GM20000 (cell line): ENCODE measurements at regions not wholly inside any gene's neighbourhood (a gene's known extent, or its start where the extent isn't known, plus 50 kb on each side); places are given as distances from the start of the nearest gene placed in this dataset.

Source experiments
- DNase-seq: peaks from one replicate; pipeline ENCODE4 v3.0.0; 2012; ENCODE audit warnings: low spot score
- TF ChIP-seq, protein P1 (sequence below): IDR thresholded peaks from 2 replicates; pipeline ENCODE4 v1.5.1; 2012; ENCODE audit warnings: mild to moderate bottlenecking, control low read depth; ENCODE audit errors: extremely low read depth, missing control alignments

DNA sequence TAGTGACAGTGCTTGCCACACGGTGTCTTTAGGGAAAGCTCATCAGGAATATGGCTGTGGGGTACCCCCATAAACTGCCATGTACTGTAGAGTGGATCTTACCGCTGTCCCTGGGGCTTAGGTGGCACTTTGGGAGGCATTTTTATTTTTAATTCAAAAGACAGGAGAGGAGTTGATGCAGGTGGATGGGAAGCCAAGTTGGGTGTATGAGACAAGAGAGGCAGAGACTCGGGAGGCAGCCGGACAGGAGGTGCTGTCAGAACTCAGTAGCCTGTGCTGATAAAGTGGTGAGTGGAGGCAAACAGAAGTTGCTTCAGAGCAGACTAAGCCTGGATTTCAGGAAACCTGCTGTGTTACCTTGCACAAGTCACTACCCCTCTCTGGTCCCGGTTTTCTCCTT is 185.9 kb downstream of the TMEM132E start:
- TF ChIP-seq, protein P1, sequence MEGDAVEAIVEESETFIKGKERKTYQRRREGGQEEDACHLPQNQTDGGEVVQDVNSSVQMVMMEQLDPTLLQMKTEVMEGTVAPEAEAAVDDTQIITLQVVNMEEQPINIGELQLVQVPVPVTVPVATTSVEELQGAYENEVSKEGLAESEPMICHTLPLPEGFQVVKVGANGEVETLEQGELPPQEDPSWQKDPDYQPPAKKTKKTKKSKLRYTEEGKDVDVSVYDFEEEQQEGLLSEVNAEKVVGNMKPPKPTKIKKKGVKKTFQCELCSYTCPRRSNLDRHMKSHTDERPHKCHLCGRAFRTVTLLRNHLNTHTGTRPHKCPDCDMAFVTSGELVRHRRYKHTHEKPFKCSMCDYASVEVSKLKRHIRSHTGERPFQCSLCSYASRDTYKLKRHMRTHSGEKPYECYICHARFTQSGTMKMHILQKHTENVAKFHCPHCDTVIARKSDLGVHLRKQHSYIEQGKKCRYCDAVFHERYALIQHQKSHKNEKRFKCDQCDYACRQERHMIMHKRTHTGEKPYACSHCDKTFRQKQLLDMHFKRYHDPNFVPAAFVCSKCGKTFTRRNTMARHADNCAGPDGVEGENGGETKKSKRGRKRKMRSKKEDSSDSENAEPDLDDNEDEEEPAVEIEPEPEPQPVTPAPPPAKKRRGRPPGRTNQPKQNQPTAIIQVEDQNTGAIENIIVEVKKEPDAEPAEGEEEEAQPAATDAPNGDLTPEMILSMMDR: no peak
- DNase-seq: no peak

- TF ChIP-seq, protein P1: no peak
- DNase-seq: no peak
Measured at GRCh38 chr17:34764716-34765115, 185.3 kb downstream of the TMEM132E start.

DNA sequence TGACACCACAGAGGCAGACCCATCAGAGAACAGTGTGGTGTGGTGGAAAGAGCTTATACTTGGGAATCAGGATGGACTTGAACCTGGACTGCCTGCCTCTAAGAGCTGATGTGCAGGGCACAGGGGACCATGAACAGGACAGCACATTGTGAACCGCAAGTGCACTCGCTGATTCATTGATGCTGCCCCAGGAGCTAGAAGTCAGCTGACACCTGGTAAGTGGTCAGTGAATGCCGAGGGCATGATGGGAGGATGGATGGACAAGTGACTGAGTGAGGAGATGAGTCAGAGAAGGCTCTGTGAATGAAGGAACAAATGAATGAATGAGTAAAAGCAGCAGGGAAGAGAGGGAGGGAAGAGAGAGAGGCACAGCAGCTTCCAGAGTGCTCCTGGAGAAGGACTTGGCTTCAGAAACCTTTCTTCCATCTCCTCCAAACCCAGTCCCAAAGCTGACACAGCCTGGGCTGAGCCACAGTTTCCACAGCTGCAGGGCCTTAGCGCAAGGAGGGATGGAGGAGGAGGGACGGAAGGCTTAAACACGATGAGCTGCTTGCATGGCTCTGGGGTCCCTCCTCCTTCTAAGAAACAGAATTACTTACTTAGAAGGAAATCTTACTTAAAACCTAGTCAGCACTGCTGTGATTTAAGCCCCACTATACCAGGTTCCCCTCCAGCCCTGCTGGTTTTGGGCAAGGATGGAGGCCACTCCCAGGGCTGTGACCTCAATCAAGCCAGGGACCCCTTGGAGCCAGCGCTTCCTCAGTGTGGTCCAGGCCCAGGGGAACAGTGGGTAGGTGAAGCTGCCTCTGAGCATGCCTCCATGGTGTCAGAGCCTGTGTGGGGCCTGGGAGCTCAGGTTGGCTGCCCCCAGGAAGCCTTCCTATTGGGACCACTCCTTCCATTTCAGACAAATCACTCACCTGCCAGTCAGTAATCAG is 184.6 kb downstream of the TMEM132E start:
- TF ChIP-seq, protein P1: no peak
- no peak for DNase-seq

DNA sequence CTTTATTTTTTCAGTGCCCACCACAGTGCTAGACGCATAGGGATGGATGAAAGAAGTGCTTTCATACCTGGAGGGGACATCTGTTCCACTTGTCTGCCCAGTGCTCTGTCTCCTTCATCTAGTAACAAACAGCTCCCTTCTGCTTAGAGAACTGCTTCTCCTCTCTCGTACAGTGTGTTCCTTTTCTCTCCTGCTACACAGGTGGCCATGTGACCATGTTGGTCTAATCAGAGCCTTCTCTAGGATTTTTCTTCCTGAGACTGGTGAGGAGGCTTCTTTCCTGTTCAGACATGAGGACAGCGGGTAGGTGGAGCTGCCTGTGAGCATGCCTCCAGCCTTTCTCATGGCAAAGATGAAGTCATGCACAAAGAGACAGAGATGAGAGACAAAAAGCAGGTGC is 182.7 kb downstream of the TMEM132E start:
- DNase-seq: no peak
- TF ChIP-seq, protein P1: no peak

DNA sequence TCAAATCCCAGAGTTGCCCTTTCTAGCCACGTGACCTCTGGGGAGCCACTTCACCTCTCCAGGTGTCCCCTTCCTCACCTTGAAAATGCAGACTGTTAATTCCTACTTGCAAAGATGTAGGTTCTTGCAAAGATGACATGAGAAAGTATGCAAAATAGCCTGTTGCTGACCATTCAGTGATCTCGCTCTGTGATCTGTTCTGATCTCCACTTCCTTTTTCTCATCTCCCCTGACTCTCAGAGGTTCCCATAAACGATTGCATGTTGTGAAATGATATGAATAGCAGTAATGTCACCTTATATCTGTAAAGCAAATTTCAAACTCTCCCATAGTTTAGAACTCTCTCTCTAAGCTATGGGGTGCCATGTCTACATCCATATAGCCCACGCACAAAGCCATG is 182.3 kb downstream of the TMEM132E start:
- TF ChIP-seq, protein P1: no peak
- no peak for DNase-seq

GRCh38 chr17:34760931-34761495 is 181.6 kb downstream of the TMEM132E start:
- DNase-seq: no peak
- TF ChIP-seq, protein P1: no peak

DNA sequence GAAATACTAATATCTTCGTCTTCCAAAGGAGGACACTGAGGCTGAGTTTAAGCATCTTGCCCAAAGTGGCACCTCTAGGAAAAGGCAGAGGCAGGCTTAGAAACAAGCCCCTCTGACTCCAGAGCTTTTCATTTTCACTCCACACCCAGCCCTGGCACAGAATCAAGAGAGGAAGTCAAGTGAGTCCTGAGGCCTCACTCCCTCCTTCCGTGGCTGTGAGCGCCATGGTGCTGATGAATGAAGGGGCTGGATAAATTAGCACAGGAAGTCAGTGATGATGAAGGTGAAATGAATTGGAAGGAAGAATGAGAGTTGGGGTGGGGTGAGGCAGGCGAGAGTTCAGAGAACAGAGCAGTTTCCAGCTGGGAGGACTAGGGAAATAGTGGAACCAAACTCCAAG is 179.3 kb downstream of the TMEM132E start:
- TF ChIP-seq, protein P1: no peak
- DNase-seq: no peak
